ENCODE measurements at regions not wholly inside any gene's neighbourhood (a gene's known extent, or its start where the extent isn't known, plus 50 kb on each side); places are given as distances from the start of the nearest gene placed in this dataset.
A peak's percentile ranks its signal among the peaks of the same experiment; 100 is the strongest.

DNA sequence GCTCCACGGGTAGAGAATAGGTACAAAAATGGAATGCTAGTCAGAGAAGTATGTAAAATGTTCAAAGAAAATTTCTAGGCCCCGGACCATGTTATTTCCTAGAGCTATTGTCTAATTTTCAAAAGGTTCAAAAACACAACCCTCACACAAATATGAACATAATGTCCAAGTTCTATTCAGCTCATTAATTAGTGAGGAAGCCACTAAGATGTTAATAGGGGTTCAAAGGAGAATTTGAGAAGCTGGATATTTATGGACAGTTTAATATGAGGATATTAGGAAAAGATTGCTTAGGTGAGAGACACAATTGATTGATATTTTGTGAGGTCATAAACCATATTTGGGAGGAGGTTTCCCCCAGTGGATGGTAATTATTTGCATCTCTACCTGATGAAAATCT, 710.6 kb upstream of the ID2 start:
- H3K9me3 Mint-ChIP-seq, result peaks cover 2% of the 10 kb centered on the region
- Histone ChIP-seq H3K4me2 (no peak overlapping the region), H3K9me3 (ENCODE audit: low read depth) (no peaks in the 10 kb centered on the region), H2AFZ (replicated peaks) (no peak overlapping the region), H3K27ac (no peak overlapping the region), H3K4me3 (no peak overlapping the region), H3F3A (ENCODE audit: low read depth) (no peaks in the 10 kb centered on the region), H4K20me1 (ENCODE audit: low read depth) (no peaks in the 10 kb centered on the region), H3K36me3 (no peaks in the 10 kb centered on the region), H3K79me2 (ENCODE audit: low read depth) (no peaks in the 10 kb centered on the region), H3K9ac (no peak overlapping the region), H3K27me3 (no peaks in the 10 kb centered on the region), H3K4me1 (peaks cover 8% of the 10 kb centered on the region)
- no peak overlapping the region for H3K4me3 Mint-ChIP-seq
- H3K4me1 Mint-ChIP-seq, result peaks cover 5% of the 10 kb centered on the region
- H3K36me3 Mint-ChIP-seq, result no peaks in the 10 kb centered on the region
- no peak for DNase-seq (ENCODE audit: low spot score)
- no peak for TF ChIP-seq EZH2 (IDR thresholded peaks at IDR 0.05)
- TF ChIP-seq EZH2phosphoT487 (IDR thresholded peaks at IDR 0.05), result no peak
- no peak overlapping the region for H3K27ac Mint-ChIP-seq
- H3K27me3 Mint-ChIP-seq (ENCODE audit: insufficient read depth, low read depth), result no peaks in the 10 kb centered on the region

DNA sequence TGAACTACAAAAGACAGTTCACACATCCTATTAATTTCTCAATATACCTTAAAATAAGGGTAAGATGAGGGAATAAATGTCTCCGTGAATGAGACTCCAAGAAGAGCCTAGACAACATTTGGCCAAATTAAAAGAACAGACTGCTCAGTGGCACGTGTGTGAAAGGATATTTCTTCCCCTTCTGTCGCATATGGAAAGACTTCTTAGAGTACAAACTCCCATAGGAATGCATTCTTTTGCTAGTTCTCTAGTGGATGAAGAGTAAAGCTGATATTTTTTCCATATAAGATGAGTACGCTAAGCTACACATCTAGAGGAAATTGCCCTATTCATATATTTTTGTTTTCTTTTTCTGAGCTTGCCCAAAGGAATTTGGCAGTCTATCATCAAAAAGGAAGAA, 710.0 kb upstream of the ID2 start:
- Histone ChIP-seq H3K27ac (no peak overlapping the region), H2AFZ (replicated peaks) (no peak overlapping the region), H3K4me2 (no peak overlapping the region), H3K36me3 (no peaks in the 10 kb centered on the region), H3K9ac (no peak overlapping the region), H3K4me1 (peaks cover 8% of the 10 kb centered on the region), H3K79me2 (ENCODE audit: low read depth) (no peaks in the 10 kb centered on the region), H3F3A (ENCODE audit: low read depth) (no peaks in the 10 kb centered on the region), H3K4me3 (no peak overlapping the region), H4K20me1 (ENCODE audit: low read depth) (no peaks in the 10 kb centered on the region), H3K27me3 (no peaks in the 10 kb centered on the region), H3K9me3 (ENCODE audit: low read depth) (no peaks in the 10 kb centered on the region)
- DNase-seq (ENCODE audit: low spot score), result no peak
- Mint-ChIP-seq H3K9me3 (peaks cover 2% of the 10 kb centered on the region), H3K36me3 (no peaks in the 10 kb centered on the region), H3K27me3 (ENCODE audit: insufficient read depth, low read depth) (no peaks in the 10 kb centered on the region), H3K4me1 (peaks cover 5% of the 10 kb centered on the region), H3K27ac (no peak overlapping the region), H3K4me3 (no peak overlapping the region)
- TF ChIP-seq, protein P1, sequence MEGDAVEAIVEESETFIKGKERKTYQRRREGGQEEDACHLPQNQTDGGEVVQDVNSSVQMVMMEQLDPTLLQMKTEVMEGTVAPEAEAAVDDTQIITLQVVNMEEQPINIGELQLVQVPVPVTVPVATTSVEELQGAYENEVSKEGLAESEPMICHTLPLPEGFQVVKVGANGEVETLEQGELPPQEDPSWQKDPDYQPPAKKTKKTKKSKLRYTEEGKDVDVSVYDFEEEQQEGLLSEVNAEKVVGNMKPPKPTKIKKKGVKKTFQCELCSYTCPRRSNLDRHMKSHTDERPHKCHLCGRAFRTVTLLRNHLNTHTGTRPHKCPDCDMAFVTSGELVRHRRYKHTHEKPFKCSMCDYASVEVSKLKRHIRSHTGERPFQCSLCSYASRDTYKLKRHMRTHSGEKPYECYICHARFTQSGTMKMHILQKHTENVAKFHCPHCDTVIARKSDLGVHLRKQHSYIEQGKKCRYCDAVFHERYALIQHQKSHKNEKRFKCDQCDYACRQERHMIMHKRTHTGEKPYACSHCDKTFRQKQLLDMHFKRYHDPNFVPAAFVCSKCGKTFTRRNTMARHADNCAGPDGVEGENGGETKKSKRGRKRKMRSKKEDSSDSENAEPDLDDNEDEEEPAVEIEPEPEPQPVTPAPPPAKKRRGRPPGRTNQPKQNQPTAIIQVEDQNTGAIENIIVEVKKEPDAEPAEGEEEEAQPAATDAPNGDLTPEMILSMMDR (IDR thresholded peaks at IDR 0.05), result no peak
- TF ChIP-seq EZH2 (IDR thresholded peaks at IDR 0.05), result no peak
- TF ChIP-seq EZH2phosphoT487 (IDR thresholded peaks at IDR 0.05), result no peak

DNA sequence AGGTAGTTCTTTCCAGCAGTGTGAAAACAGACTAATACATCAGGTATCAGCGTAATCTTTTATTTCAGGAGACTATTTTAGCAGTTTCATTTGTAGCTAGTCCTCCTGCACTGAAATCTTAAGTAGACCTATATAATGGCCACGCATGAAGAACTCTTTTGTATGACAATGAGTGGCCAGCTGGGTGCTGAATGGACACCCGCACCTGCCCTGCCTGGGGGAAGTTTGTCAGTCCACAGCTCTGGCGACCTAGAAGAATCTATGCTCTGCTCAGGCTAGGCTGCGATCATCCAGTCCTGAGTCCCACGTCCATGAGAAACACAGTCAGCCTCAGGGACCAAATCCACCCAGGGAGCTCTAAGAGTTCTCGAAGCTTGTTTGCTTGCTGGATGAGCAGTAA, 709.2 kb upstream of the ID2 start:
- Mint-ChIP-seq H3K4me3 (no peak overlapping the region), H3K36me3 (no peaks in the 10 kb centered on the region), H3K27ac (no peak overlapping the region), H3K27me3 (ENCODE audit: insufficient read depth, low read depth) (no peaks in the 10 kb centered on the region), H3K4me1 (peaks cover 5% of the 10 kb centered on the region), H3K9me3 (no peaks in the 10 kb centered on the region)
- no peak overlapping the region for H3K4me2 ChIP-seq
- no peak overlapping the region for H3K27ac ChIP-seq
- peaks cover 8% of the 10 kb centered on the region for H3K4me1 ChIP-seq
- no peaks in the 10 kb centered on the region for H3K79me2 ChIP-seq (ENCODE audit: low read depth)
- no peak overlapping the region for H3K9ac ChIP-seq
- no peaks in the 10 kb centered on the region for H3F3A ChIP-seq (ENCODE audit: low read depth)
- no peaks in the 10 kb centered on the region for H3K27me3 ChIP-seq
- no peak overlapping the region for H2AFZ ChIP-seq (replicated peaks)
- TF ChIP-seq, protein P1 (IDR thresholded peaks at IDR 0.05), result no peak
- no peaks in the 10 kb centered on the region for H3K36me3 ChIP-seq
- no peaks in the 10 kb centered on the region for H4K20me1 ChIP-seq (ENCODE audit: low read depth)
- no peak overlapping the region for H3K4me3 ChIP-seq
- no peaks in the 10 kb centered on the region for H3K9me3 ChIP-seq (ENCODE audit: low read depth)
- peak; percentile 32 for DNase-seq (ENCODE audit: low spot score)

DNA sequence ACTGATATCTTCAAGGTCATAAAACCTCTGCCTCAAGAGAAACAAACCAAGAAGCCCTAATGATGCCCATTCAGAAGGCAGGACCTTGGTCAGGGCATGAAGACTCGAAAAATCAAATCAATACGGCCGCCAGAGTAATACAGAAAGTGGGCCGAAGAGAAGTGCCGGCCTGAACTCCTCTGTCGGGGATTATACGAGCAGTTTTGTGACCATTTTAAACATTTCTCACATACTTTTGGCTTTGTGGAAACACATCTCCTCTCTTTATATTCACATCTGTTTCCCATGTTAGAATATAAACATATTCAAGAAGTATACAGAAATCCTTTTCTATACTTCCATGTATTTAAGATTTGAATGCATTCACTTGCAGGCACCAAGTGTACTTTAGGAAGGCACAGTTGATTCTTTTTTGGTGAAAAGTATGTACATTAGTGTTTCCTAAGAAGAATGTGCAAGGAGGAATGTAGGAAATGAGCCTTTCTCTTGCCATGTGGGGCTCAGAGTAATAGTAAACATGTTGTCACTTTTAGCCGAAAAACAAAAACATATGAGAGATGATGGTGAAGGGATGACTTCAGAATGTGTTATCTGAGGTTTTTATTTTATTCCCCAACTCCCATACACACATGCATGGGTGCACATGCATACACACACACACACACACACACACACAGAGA, 707.9 kb upstream of the ID2 start:
- H2AFZ ChIP-seq (replicated peaks), result no peak overlapping the region
- Mint-ChIP-seq H3K27me3 (ENCODE audit: insufficient read depth, low read depth) (no peaks in the 10 kb centered on the region), H3K4me1 (peaks cover 5% of the 10 kb centered on the region), H3K36me3 (no peaks in the 10 kb centered on the region), H3K9me3 (no peaks in the 10 kb centered on the region), H3K4me3 (no peak overlapping the region), H3K27ac (no peak overlapping the region)
- H3K4me3 ChIP-seq, result no peak overlapping the region
- H3K4me2 ChIP-seq, result no peak overlapping the region
- no peaks in the 10 kb centered on the region for H3K79me2 ChIP-seq (ENCODE audit: low read depth)
- no peak for DNase-seq (ENCODE audit: low spot score)
- H3K9me3 ChIP-seq (ENCODE audit: low read depth), result no peaks in the 10 kb centered on the region
- no peaks in the 10 kb centered on the region for H4K20me1 ChIP-seq (ENCODE audit: low read depth)
- TF ChIP-seq, protein P1 (IDR thresholded peaks at IDR 0.05), result no peak
- TF ChIP-seq EZH2phosphoT487 (IDR thresholded peaks at IDR 0.05) (no peak), EZH2 (IDR thresholded peaks at IDR 0.05) (no peak)
- H3F3A ChIP-seq (ENCODE audit: low read depth), result no peaks in the 10 kb centered on the region
- no peak overlapping the region for H3K27ac ChIP-seq
- H3K4me1 ChIP-seq, result peaks cover 8% of the 10 kb centered on the region
- no peaks in the 10 kb centered on the region for H3K36me3 ChIP-seq
- no peak overlapping the region for H3K9ac ChIP-seq
- no peaks in the 10 kb centered on the region for H3K27me3 ChIP-seq
